GM21526 (cell line): ENCODE measurements at regions not wholly inside any gene's neighbourhood (a gene's known extent, or its start where the extent isn't known, plus 50 kb on each side); places are given as distances from the start of the nearest gene placed in this dataset.

Experiments used
- ATAC-seq: cut with Tn5 transposase; IDR thresholded peaks from one replicate; pipeline ENCODE4 v1.9.1; 2021; ENCODE audit warnings: moderate library complexity; ENCODE audit not compliant: unreplicated experiment, low FRiP score

- ATAC-seq = no peak
Measured at GRCh38 chr13:22357132-22357531, 686.3 kb downstream of the FGF9 start.

GRCh38 chr13:22369090-22369489 is 698.2 kb downstream of the FGF9 start:
- no peak for ATAC-seq

- ATAC-seq = no peak
Measured at GRCh38 chr13:22369840-22370239, 699.0 kb downstream of the FGF9 start.

- no peak for ATAC-seq
Measured at GRCh38 chr13:22372261-22372660, 701.4 kb downstream of the FGF9 start.

- no peak for ATAC-seq
Measured at GRCh38 chr13:22375151-22375550, 704.3 kb downstream of the FGF9 start.

GRCh38 chr13:22387899-22388298 is 717.0 kb downstream of the FGF9 start:
- ATAC-seq = no peak

- no peak for ATAC-seq
Measured at GRCh38 chr13:22399801-22400420, 729.0 kb downstream of the FGF9 start.

- ATAC-seq = no peak
Measured at GRCh38 chr13:22402682-22403081, 731.8 kb downstream of the FGF9 start.

GRCh38 chr13:22403144-22403543 is 732.3 kb downstream of the FGF9 start:
- no peak for ATAC-seq

- no peak for ATAC-seq
Measured at GRCh38 chr13:22405891-22406290, 735.0 kb downstream of the FGF9 start.

GRCh38 chr13:22412452-22412851 is 741.6 kb downstream of the FGF9 start:
- ATAC-seq = no peak

- no peak for ATAC-seq
Measured at GRCh38 chr13:22422023-22422422, 751.1 kb downstream of the FGF9 start.

GRCh38 chr13:22422712-22423111 is 751.8 kb downstream of the FGF9 start:
- ATAC-seq = no peak

- no peak for ATAC-seq
Measured at GRCh38 chr13:22423261-22423660, 752.4 kb downstream of the FGF9 start.

GRCh38 chr13:22425087-22425486 is 754.2 kb downstream of the FGF9 start:
- no peak for ATAC-seq

GRCh38 chr13:22427066-22427465 is 753.7 kb upstream of the SGCG start:
- no peak for ATAC-seq

GRCh38 chr13:22427783-22428182 is 753.0 kb upstream of the SGCG start:
- ATAC-seq = no peak

GRCh38 chr13:22428188-22428828 is 752.5 kb upstream of the SGCG start:
- no peak for ATAC-seq

- no peak for ATAC-seq
Measured at GRCh38 chr13:22432690-22433089, 748.1 kb upstream of the SGCG start.

GRCh38 chr13:22447132-22447886 is 733.5 kb upstream of the SGCG start:
- no peak for ATAC-seq

- ATAC-seq = no peak
Measured at GRCh38 chr13:22449251-22449650, 731.5 kb upstream of the SGCG start.

- ATAC-seq = no peak
Measured at GRCh38 chr13:22451327-22451741, 729.4 kb upstream of the SGCG start.
